Thyroid gland (tissue), 4 donors: ENCODE measurements at regions not wholly inside any gene's neighbourhood (a gene's known extent, or its start where the extent isn't known, plus 50 kb on each side); places are given as distances from the start of the nearest gene placed in this dataset.

Experiments used
- POLR2A ChIP-seq, 2 donors: fragments of 450-650 bp; IDR thresholded peaks; one replicate each; pipeline ENCODE4 v1.6.1; 2017; ENCODE audit warnings: antibody characterized with exemption in 2 of 2, mild to moderate bottlenecking in 2 of 2, moderate library complexity in 1 of 2
- TF ChIP-seq, protein P1 (sequence below), 6 experiments: fragments of 200-600 bp in 3 of 6; fragments of 450-650 bp in 3 of 6; sonication (generic) in 3 of 6; IDR thresholded peaks; one replicate each; pipeline ENCODE4 v1.5.1; 2016 to 2019; ENCODE audit warnings: antibody characterized with exemption in 6 of 6, mild to moderate bottlenecking in 2 of 6, inconsistent platforms in 1 of 6, moderate library complexity in 1 of 6

DNA sequence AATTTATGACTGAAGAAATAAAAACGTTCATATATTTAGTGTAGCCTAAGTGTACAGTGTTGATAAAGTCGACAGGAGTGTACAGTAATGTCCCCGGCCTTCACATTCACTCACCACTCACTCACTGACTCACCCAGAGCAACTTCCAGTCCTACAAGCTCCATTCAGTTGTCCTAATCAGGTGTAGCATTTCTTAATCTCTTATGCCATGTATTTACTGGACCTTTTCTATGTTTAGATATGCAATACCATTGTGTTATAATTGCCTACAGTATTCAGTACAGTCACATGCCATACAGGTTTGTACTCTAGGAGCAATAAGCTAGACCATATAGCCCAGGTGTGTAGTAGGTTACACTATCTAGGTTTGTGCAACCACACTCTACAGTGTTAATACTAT is 610.2 kb upstream of the NOX3 start:
- TF ChIP-seq, protein P1, sequence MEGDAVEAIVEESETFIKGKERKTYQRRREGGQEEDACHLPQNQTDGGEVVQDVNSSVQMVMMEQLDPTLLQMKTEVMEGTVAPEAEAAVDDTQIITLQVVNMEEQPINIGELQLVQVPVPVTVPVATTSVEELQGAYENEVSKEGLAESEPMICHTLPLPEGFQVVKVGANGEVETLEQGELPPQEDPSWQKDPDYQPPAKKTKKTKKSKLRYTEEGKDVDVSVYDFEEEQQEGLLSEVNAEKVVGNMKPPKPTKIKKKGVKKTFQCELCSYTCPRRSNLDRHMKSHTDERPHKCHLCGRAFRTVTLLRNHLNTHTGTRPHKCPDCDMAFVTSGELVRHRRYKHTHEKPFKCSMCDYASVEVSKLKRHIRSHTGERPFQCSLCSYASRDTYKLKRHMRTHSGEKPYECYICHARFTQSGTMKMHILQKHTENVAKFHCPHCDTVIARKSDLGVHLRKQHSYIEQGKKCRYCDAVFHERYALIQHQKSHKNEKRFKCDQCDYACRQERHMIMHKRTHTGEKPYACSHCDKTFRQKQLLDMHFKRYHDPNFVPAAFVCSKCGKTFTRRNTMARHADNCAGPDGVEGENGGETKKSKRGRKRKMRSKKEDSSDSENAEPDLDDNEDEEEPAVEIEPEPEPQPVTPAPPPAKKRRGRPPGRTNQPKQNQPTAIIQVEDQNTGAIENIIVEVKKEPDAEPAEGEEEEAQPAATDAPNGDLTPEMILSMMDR (IDR thresholded peaks at IDR 0.05), result no peak
- no peak for TF ChIP-seq POLR2A (IDR thresholded peaks at IDR 0.05)
